ENCODE measurements at regions not wholly inside any gene's neighbourhood (a gene's known extent, or its start where the extent isn't known, plus 50 kb on each side); places are given as distances from the start of the nearest gene placed in this dataset.

GRCh38 chr2:157058161-157058560 is 199.3 kb upstream of the GALNT5 start:
- no peak for TF ChIP-seq NBN (conservative IDR thresholded peaks at IDR 0.05)
- no peak for TF ChIP-seq CEBPB (IDR thresholded peaks at IDR 0.05; ENCODE audit: borderline replicate concordance, low read depth, low read length)
- TF ChIP-seq ARNT (IDR thresholded peaks at IDR 0.05), result no peak
- TF ChIP-seq ZNF263 (CRISPR knock-in tag; IDR thresholded peaks at IDR 0.05), result no peak
- TF ChIP-seq ZNF326 (CRISPR knock-in tag; IDR thresholded peaks at IDR 0.05; ENCODE audit: borderline replicate concordance), result no peak
- TF ChIP-seq ETV6 (CRISPR knock-in tag; conservative IDR thresholded peaks at IDR 0.05), result no peak
- no peak for TF ChIP-seq ZBTB43 (CRISPR knock-in tag; conservative IDR thresholded peaks at IDR 0.05)
- TF ChIP-seq ATF3 (CRISPR knock-in tag; IDR thresholded peaks at IDR 0.05), result no peak
- no peak for TF ChIP-seq JUND (CRISPR knock-in tag; IDR thresholded peaks at IDR 0.05)
- no peak for TF ChIP-seq EED (CRISPR knock-in tag; IDR thresholded peaks at IDR 0.05)
- TF ChIP-seq MTF1 (CRISPR knock-in tag; IDR thresholded peaks at IDR 0.05), result no peak

All from HepG2 (cell line).